Bronchial epithelial cell (primary cell): ENCODE measurements at regions not wholly inside any gene's neighbourhood (a gene's known extent, or its start where the extent isn't known, plus 50 kb on each side); places are given as distances from the start of the nearest gene placed in this dataset.

Experiments used
- DNase-seq: peaks from one replicate; pipeline ENCODE4 v3.0.0-alpha.2; 2010; ENCODE audit warnings: low read depth
- FAIRE-seq: peaks from 2 replicates; lab custom pipeline; 2011; peaks lifted over from hg19 to GRCh38; lab: Jason Lieb, UNC
- H3K27me3 ChIP-seq: 2 replicates; pipeline ENCODE4 v1.5.1; 2011; ENCODE audit warnings: low read length; ENCODE audit not compliant: control insufficient read depth, insufficient read depth
- H3K36me3 ChIP-seq: 2 replicates; pipeline ENCODE4 v1.5.1; 2011; ENCODE audit warnings: low read length; ENCODE audit not compliant: control insufficient read depth, insufficient read depth
- H3K4me3 ChIP-seq: 2 replicates; pipeline ENCODE4 v1.5.1; 2011; ENCODE audit warnings: mild to moderate bottlenecking, low read depth, low read length, control low read depth
- CTCF ChIP-seq: IDR thresholded peaks from 2 replicates; pipeline ENCODE4 v1.5.1; 2011; ENCODE audit warnings: mild to moderate bottlenecking, moderate library complexity, low read length, control low read depth, inconsistent platforms; ENCODE audit not compliant: insufficient read depth, severe bottlenecking

- FAIRE-seq: peak; percentile 70
- H3K27me3 ChIP-seq: no peaks in the 10 kb centered on the region
- no peak for TF ChIP-seq CTCF
- no peak for DNase-seq
- H3K36me3 ChIP-seq: no peaks in the 10 kb centered on the region
- H3K4me3 ChIP-seq: no peak overlapping the region
Observed at GRCh38 chr4:79181190-79181589, 144.7 kb downstream of the NAA11 start.

- no peak for DNase-seq
- TF ChIP-seq CTCF: no peak
- Histone ChIP-seq H3K36me3 (no peaks in the 10 kb centered on the region), H3K27me3 (no peaks in the 10 kb centered on the region), H3K4me3 (no peak overlapping the region)
- FAIRE-seq: no peak
Observed at GRCh38 chr4:79178760-79179159, 147.1 kb downstream of the NAA11 start.

- Histone ChIP-seq H3K36me3 (no peaks in the 10 kb centered on the region), H3K4me3 (no peak overlapping the region), H3K27me3 (no peaks in the 10 kb centered on the region)
- TF ChIP-seq CTCF: no peak
- no peak for DNase-seq
- FAIRE-seq: no peak
Observed at GRCh38 chr4:79177388-79177787, 148.5 kb downstream of the NAA11 start.

- no peak for TF ChIP-seq CTCF
Observed at GRCh38 chr4:79176351-79176750, 149.5 kb downstream of the NAA11 start.

GRCh38 chr4:79175716-79176115 is 150.1 kb downstream of the NAA11 start:
- TF ChIP-seq CTCF: no peak
- DNase-seq (no peak), FAIRE-seq (no peak)
- no peak overlapping the region for H3K4me3 ChIP-seq
- no peaks in the 10 kb centered on the region for H3K36me3 ChIP-seq
- H3K27me3 ChIP-seq: no peaks in the 10 kb centered on the region

More at GRCh38 chr4:79176351-79176750, 149.5 kb downstream of the NAA11 start:
- Histone ChIP-seq H3K4me3 (no peak overlapping the region), H3K27me3 (no peaks in the 10 kb centered on the region), H3K36me3 (no peaks in the 10 kb centered on the region)
- FAIRE-seq (no peak), DNase-seq (no peak)

- Histone ChIP-seq H3K36me3 (no peaks in the 10 kb centered on the region), H3K27me3 (no peaks in the 10 kb centered on the region), H3K4me3 (no peak overlapping the region)
- no peak for TF ChIP-seq CTCF
- FAIRE-seq (no peak), DNase-seq (no peak)
Observed at GRCh38 chr4:79174490-79175252, 151.2 kb downstream of the NAA11 start.
